HG02938 (cell line): ENCODE measurements at regions not wholly inside any gene's neighbourhood (a gene's known extent, or its start where the extent isn't known, plus 50 kb on each side); places are given as distances from the start of the nearest gene placed in this dataset.

ENCODE experiments used
- ATAC-seq: cut with Tn5 transposase; IDR thresholded peaks from one replicate; pipeline ENCODE4 v1.9.1; 2021; ENCODE audit warnings: mild to moderate bottlenecking, moderate library complexity; ENCODE audit not compliant: unreplicated experiment

- ATAC-seq = no peak
Observed at GRCh38 chr13:63436325-63436668, 2020.6 kb upstream of the PCDH20 start.

- ATAC-seq = no peak
Observed at GRCh38 chr13:63435667-63436324, 2020.1 kb upstream of the PCDH20 start.

GRCh38 chr13:63433546-63434150 is 2018.0 kb upstream of the PCDH20 start:
- ATAC-seq = no peak

- ATAC-seq = no peak
Observed at GRCh38 chr13:63427170-63427569, 2011.5 kb upstream of the PCDH20 start.

GRCh38 chr13:63425131-63425530 is 2009.5 kb upstream of the PCDH20 start:
- no peak for ATAC-seq

- no peak for ATAC-seq
Observed at GRCh38 chr13:63421123-63421522, 2005.5 kb upstream of the PCDH20 start.

GRCh38 chr13:63420685-63421084 is 2005.0 kb upstream of the PCDH20 start:
- no peak for ATAC-seq

- no peak for ATAC-seq
Observed at GRCh38 chr13:63414247-63414646, 1998.6 kb upstream of the PCDH20 start.

GRCh38 chr13:63409791-63410351 is 1994.2 kb upstream of the PCDH20 start:
- ATAC-seq = no peak

- ATAC-seq = no peak
Observed at GRCh38 chr13:63408331-63409189, 1992.9 kb upstream of the PCDH20 start.

- no peak for ATAC-seq
Observed at GRCh38 chr13:63403733-63404132, 1988.1 kb upstream of the PCDH20 start.

GRCh38 chr13:63396746-63397145 is 1981.1 kb upstream of the PCDH20 start:
- ATAC-seq = no peak

- no peak for ATAC-seq
Observed at GRCh38 chr13:63393112-63393511, 1977.5 kb upstream of the PCDH20 start.

- ATAC-seq = no peak
Observed at GRCh38 chr13:63389756-63390155, 1974.1 kb upstream of the PCDH20 start.

GRCh38 chr13:63381078-63381859 is 1965.6 kb upstream of the PCDH20 start:
- no peak for ATAC-seq

- ATAC-seq = no peak
Observed at GRCh38 chr13:63377986-63378385, 1962.3 kb upstream of the PCDH20 start.

- no peak for ATAC-seq
Observed at GRCh38 chr13:63370101-63370500, 1954.5 kb upstream of the PCDH20 start.

GRCh38 chr13:63367522-63368198 is 1952.0 kb upstream of the PCDH20 start:
- ATAC-seq = no peak

GRCh38 chr13:63364159-63364558 is 1948.5 kb upstream of the PCDH20 start:
- ATAC-seq = no peak

GRCh38 chr13:63351533-63351932 is 1935.9 kb upstream of the PCDH20 start:
- no peak for ATAC-seq
